Testis (tissue), 2 donors: ENCODE measurements at regions not wholly inside any gene's neighbourhood (a gene's known extent, or its start where the extent isn't known, plus 50 kb on each side); places are given as distances from the start of the nearest gene placed in this dataset.

ENCODE experiments used
- POLR2A ChIP-seq: fragments of 450-650 bp; IDR thresholded peaks from one replicate; pipeline ENCODE4 v1.6.1; 2017; ENCODE audit warnings: antibody characterized with exemption, mild to moderate bottlenecking, moderate library complexity
- TF ChIP-seq, protein P1 (sequence below), 3 experiments: fragments of 450-650 bp in 2 of 3; fragments of 200-600 bp in 1 of 3; sonication (generic) in 1 of 3; IDR thresholded peaks; one replicate each; pipeline ENCODE4 v1.5.1; 2016 to 2019; ENCODE audit warnings: antibody characterized with exemption in 3 of 3, mild to moderate bottlenecking in 2 of 3, moderate library complexity in 1 of 3

DNA sequence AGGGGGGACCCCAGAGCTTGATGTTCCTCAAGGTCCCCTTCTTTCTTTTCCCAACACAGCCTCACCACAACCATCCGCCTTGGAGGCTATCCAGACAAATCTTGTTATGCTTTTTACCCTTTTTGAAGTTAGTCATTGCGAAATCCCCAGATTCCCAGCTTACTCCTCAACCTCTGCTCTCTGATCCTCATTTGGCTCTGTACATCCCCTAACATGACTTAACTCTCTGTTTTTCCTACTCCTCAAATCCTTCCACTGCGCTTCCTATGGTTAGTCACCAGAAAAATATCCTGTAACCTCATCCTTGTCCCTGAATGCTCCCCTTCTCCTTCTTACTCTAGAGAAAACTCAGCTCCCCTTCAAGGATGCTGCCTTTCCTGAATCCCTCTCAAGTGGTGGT lies 189.1 kb upstream of the POU3F1 start:
- TF ChIP-seq, protein P1, sequence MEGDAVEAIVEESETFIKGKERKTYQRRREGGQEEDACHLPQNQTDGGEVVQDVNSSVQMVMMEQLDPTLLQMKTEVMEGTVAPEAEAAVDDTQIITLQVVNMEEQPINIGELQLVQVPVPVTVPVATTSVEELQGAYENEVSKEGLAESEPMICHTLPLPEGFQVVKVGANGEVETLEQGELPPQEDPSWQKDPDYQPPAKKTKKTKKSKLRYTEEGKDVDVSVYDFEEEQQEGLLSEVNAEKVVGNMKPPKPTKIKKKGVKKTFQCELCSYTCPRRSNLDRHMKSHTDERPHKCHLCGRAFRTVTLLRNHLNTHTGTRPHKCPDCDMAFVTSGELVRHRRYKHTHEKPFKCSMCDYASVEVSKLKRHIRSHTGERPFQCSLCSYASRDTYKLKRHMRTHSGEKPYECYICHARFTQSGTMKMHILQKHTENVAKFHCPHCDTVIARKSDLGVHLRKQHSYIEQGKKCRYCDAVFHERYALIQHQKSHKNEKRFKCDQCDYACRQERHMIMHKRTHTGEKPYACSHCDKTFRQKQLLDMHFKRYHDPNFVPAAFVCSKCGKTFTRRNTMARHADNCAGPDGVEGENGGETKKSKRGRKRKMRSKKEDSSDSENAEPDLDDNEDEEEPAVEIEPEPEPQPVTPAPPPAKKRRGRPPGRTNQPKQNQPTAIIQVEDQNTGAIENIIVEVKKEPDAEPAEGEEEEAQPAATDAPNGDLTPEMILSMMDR (IDR thresholded peaks at IDR 0.05): no peak
- TF ChIP-seq POLR2A: no peak
